ENCODE measurements at regions not wholly inside any gene's neighbourhood (a gene's known extent, or its start where the extent isn't known, plus 50 kb on each side); places are given as distances from the start of the nearest gene placed in this dataset.

- no peak for DNase-seq (ENCODE audit: low spot score)
Measured at GRCh38 chrX:79645749-79646148, 278.6 kb upstream of the ITM2A start.

- no peak for DNase-seq (ENCODE audit: low spot score)
Measured at GRCh38 chrX:79631526-79631925, 264.4 kb upstream of the ITM2A start.

- no peak for DNase-seq (ENCODE audit: low spot score)
Measured at GRCh38 chrX:79630033-79631009, 263.2 kb upstream of the ITM2A start.

GRCh38 chrX:79623098-79623762 lies 256.1 kb upstream of the ITM2A start:
- DNase-seq (ENCODE audit: low spot score) = no peak

- no peak for DNase-seq (ENCODE audit: low spot score)
Measured at GRCh38 chrX:79618280-79618679, 251.1 kb upstream of the ITM2A start.

- no peak for DNase-seq (ENCODE audit: low spot score)
Measured at GRCh38 chrX:79604364-79604763, 237.2 kb upstream of the ITM2A start.

- DNase-seq (ENCODE audit: low spot score) = no peak
Measured at GRCh38 chrX:79601341-79602131, 234.4 kb upstream of the ITM2A start.

GRCh38 chrX:79592259-79592658 lies 225.1 kb upstream of the ITM2A start:
- DNase-seq (ENCODE audit: low spot score) = no peak

GRCh38 chrX:79588233-79588632 lies 221.1 kb upstream of the ITM2A start:
- no peak for DNase-seq (ENCODE audit: low spot score)

- no peak for DNase-seq (ENCODE audit: low spot score)
Measured at GRCh38 chrX:79573760-79574159, 206.6 kb upstream of the ITM2A start.

GRCh38 chrX:79572566-79572965 lies 205.4 kb upstream of the ITM2A start:
- no peak for DNase-seq (ENCODE audit: low spot score)

- no peak for DNase-seq (ENCODE audit: low spot score)
Measured at GRCh38 chrX:79570524-79571240, 203.5 kb upstream of the ITM2A start.

GRCh38 chrX:79568309-79568708 lies 201.2 kb upstream of the ITM2A start:
- DNase-seq (ENCODE audit: low spot score) = no peak

- no peak for DNase-seq (ENCODE audit: low spot score)
Measured at GRCh38 chrX:79564362-79564761, 197.2 kb upstream of the ITM2A start.

GRCh38 chrX:79559290-79559689 lies 192.2 kb upstream of the ITM2A start:
- DNase-seq (ENCODE audit: low spot score) = no peak

GRCh38 chrX:79557212-79557611 lies 190.1 kb upstream of the ITM2A start:
- DNase-seq (ENCODE audit: low spot score) = no peak

GRCh38 chrX:79556800-79557199 lies 189.7 kb upstream of the ITM2A start:
- DNase-seq (ENCODE audit: low spot score) = no peak

GRCh38 chrX:79530310-79531108 lies 163.4 kb upstream of the ITM2A start:
- no peak for DNase-seq (ENCODE audit: low spot score)

GRCh38 chrX:79524642-79525041 lies 157.5 kb upstream of the ITM2A start:
- DNase-seq (ENCODE audit: low spot score) = no peak

- DNase-seq (ENCODE audit: low spot score) = no peak
Measured at GRCh38 chrX:79515529-79515928, 148.4 kb upstream of the ITM2A start.

- no peak for DNase-seq (ENCODE audit: low spot score)
Measured at GRCh38 chrX:79511799-79512198, 144.7 kb upstream of the ITM2A start.

Data from pons (tissue), 1 donor.